SK-N-MC (cell line): ENCODE measurements at regions not wholly inside any gene's neighbourhood (a gene's known extent, or its start where the extent isn't known, plus 50 kb on each side); places are given as distances from the start of the nearest gene placed in this dataset.

ENCODE experiments used
- EZH2 ChIP-seq: fragments of 200-600 bp; sonication (generic); IDR thresholded peaks from one replicate; pipeline ENCODE4 v1.6.1; 2017; ENCODE audit warnings: antibody characterized with exemption
- FOXP2 ChIP-seq: optimal IDR thresholded peaks from 2 replicates; pipeline ENCODE3; 2011; ENCODE audit warnings: mild to moderate bottlenecking, moderate library complexity; ENCODE audit not compliant: insufficient read depth; ENCODE audit errors: extremely low read length, control extremely low read depth
- POLR2AphosphoS5 ChIP-seq: IDR thresholded peaks from 2 replicates; pipeline ENCODE4 v1.6.1; 2012; ENCODE audit warnings: mild to moderate bottlenecking, low read depth, low read length, borderline replicate concordance

DNA sequence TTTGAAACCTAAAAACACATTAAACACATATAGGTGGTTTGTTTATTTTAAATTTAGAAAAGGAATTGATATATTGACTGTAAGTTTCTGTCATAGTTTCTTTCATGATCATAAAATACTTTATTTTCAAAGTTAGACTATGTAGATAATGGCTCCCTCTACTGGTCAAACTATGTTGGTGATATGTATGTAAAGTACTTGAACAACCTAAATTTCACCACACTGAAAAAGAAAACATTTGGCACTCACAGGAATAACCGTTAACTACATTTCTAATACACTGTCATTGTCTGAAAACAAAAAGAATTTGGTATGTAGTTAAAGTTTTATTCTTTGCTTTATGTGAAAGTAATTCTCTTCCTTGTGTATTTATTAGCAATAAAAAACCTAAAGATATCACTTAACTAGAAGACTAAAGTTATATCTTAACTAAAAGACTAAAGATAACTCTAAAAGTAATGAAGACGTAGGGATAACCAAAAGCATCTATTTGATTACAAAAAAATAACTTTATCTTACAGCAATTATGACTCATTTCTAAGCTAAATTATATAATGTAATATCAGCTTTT is 427.5 kb downstream of the VGLL3 start:
- TF ChIP-seq EZH2 (no peak), POLR2AphosphoS5 (no peak), FOXP2 (no peak)
